ENCODE measurements at regions not wholly inside any gene's neighbourhood (a gene's known extent, or its start where the extent isn't known, plus 50 kb on each side); places are given as distances from the start of the nearest gene placed in this dataset.

DNA sequence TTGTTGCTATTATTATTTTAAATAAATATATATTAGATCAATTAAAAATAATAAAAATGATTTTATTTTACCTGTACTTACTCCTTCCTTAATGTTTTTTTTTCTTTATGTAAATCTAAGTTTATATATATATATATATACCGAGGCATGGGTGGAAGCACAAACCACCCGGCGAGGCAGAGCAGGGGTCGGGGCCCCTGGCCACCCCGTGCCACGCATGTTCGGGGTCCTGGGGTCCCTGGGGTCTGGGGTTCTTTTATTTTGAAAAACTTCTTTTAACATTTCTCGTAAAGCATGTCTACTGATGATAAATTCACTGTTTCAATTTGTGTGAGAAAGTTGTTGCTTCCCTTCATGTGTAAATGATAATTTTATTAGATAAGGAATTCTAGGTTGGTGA is 976.1 kb downstream of the REEP3 start:
- no peak overlapping the region for H3K4me3 Mint-ChIP-seq (ENCODE audit: unreplicated experiment)
- DNase-seq, result no peak
- no peaks in the 10 kb centered on the region for H3K36me3 Mint-ChIP-seq (ENCODE audit: insufficient read depth, unreplicated experiment)
- Histone ChIP-seq H3K9me3 (0 out of 2 replicates have a peak, but pooled peaks cover 3% of the 10 kb centered on the region), H3K27me3 (replicated peaks; ENCODE audit: control insufficient read depth, insufficient read depth, low read length) (no peaks in the 10 kb centered on the region), H3K4me1 (no peaks in the 10 kb centered on the region), H3K4me3 (ENCODE audit: low read depth, low read length) (no peak overlapping the region), H3K36me3 (ENCODE audit: control insufficient read depth, insufficient read depth, low read length) (no peaks in the 10 kb centered on the region)
- CTCF ChIA-PET, result no interaction called here
- no TSS peak for BruUV-seq (replicated peaks)
- TF ChIP-seq, protein P1, sequence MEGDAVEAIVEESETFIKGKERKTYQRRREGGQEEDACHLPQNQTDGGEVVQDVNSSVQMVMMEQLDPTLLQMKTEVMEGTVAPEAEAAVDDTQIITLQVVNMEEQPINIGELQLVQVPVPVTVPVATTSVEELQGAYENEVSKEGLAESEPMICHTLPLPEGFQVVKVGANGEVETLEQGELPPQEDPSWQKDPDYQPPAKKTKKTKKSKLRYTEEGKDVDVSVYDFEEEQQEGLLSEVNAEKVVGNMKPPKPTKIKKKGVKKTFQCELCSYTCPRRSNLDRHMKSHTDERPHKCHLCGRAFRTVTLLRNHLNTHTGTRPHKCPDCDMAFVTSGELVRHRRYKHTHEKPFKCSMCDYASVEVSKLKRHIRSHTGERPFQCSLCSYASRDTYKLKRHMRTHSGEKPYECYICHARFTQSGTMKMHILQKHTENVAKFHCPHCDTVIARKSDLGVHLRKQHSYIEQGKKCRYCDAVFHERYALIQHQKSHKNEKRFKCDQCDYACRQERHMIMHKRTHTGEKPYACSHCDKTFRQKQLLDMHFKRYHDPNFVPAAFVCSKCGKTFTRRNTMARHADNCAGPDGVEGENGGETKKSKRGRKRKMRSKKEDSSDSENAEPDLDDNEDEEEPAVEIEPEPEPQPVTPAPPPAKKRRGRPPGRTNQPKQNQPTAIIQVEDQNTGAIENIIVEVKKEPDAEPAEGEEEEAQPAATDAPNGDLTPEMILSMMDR (IDR thresholded peaks at IDR 0.05; ENCODE audit: insufficient read depth in 1 of 2, low read depth in 1 of 2, low read length in 1 of 2, severe bottlenecking in 1 of 2, unreplicated experiment in 1 of 2), result no peak
- H3K4me1 Mint-ChIP-seq (ENCODE audit: low read depth, unreplicated experiment), result no peaks in the 10 kb centered on the region
- H3K9me3 Mint-ChIP-seq (ENCODE audit: unreplicated experiment), result no peaks in the 10 kb centered on the region
- POLR2A ChIA-PET, result no interaction called here
- intact Hi-C loops (cut with micrococcal nuclease; ENCODE audit: unreplicated experiment), result no loop called here
- no peak overlapping the region for H3K27ac Mint-ChIP-seq (ENCODE audit: unreplicated experiment)
- H3K27me3 Mint-ChIP-seq (ENCODE audit: insufficient read depth, unreplicated experiment), result peaks cover 6% of the 10 kb centered on the region

DNA sequence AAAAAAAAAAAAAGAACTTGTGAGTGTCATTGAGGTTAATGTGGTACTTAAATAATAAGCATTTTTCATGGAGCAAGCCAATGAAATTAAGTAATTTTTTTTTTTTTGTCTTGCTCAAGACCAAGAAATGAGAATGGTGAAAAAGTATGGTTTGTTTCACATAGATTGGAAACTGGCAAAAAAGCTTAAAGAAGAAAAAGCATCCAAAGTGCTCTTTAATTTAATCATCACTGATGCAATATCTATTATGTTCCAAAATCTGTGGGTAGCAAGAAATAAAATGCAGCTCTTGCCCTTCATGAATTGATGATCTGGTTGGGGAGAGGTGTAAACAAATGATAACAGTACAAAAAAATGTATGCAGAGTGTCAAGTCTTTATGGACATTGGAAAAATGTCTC is 980.6 kb downstream of the REEP3 start:
- Histone ChIP-seq H3K4me3 (ENCODE audit: low read depth, low read length) (no peak overlapping the region), H3K4me1 (no peaks in the 10 kb centered on the region), H3K27me3 (replicated peaks; ENCODE audit: control insufficient read depth, insufficient read depth, low read length) (no peaks in the 10 kb centered on the region), H3K9me3 (0 out of 2 replicates have a peak, but pooled peaks cover 3% of the 10 kb centered on the region), H3K36me3 (ENCODE audit: control insufficient read depth, insufficient read depth, low read length) (no peaks in the 10 kb centered on the region)
- no peak for DNase-seq
- Mint-ChIP-seq H3K36me3 (ENCODE audit: insufficient read depth, unreplicated experiment) (no peaks in the 10 kb centered on the region), H3K27ac (ENCODE audit: unreplicated experiment) (no peak overlapping the region), H3K27me3 (ENCODE audit: insufficient read depth, unreplicated experiment) (peaks cover 5% of the 10 kb centered on the region), H3K4me3 (ENCODE audit: unreplicated experiment) (no peak overlapping the region), H3K4me1 (ENCODE audit: low read depth, unreplicated experiment) (no peaks in the 10 kb centered on the region), H3K9me3 (ENCODE audit: unreplicated experiment) (no peaks in the 10 kb centered on the region)
- TF ChIP-seq, protein P1 (IDR thresholded peaks at IDR 0.05; ENCODE audit: insufficient read depth in 1 of 2, low read depth in 1 of 2, low read length in 1 of 2, severe bottlenecking in 1 of 2, unreplicated experiment in 1 of 2), result no peak
- ChIA-PET CTCF (interaction anchor here (0.6 kb wide), 1 partner anchor 1399 kb away, joined by 4 read pairs; no protein-coding TSS in a partner anchor), POLR2A (no interaction called here)
- BruUV-seq (replicated peaks), result no TSS peak
- intact Hi-C loops (cut with micrococcal nuclease; ENCODE audit: unreplicated experiment), result no loop called here

DNA sequence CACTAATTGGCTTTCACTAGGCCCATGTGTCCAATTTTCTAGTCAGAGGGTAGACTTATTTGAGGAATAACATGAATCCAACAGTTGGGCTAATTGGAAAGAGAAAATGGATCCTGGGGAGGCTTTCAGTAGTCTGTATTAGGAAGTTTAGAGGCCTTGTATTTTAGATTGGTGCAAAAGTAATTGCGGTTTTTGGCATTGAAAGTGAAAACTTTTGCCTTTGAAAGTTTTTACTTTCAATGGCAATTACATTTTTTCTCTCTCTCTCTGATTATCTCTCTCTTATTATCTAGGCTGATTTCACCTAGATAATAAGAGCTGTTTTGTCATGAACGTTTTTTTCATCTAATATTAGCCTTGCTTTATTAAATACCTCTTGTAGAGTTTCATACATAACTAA is 981.7 kb downstream of the REEP3 start:
- Mint-ChIP-seq H3K27ac (ENCODE audit: unreplicated experiment) (no peak overlapping the region), H3K4me1 (ENCODE audit: low read depth, unreplicated experiment) (no peaks in the 10 kb centered on the region)

More for the DNA sequence above, 981.7 kb downstream of the REEP3 start:
- ChIA-PET CTCF (no interaction called here), POLR2A (no interaction called here)
- Histone ChIP-seq H3K36me3 (ENCODE audit: control insufficient read depth, insufficient read depth, low read length) (no peaks in the 10 kb centered on the region), H3K27me3 (replicated peaks; ENCODE audit: control insufficient read depth, insufficient read depth, low read length) (0 out of 2 replicates have a peak, but pooled peaks cover under 1% of the 10 kb centered on the region), H3K9me3 (0 out of 2 replicates have a peak, but pooled peaks cover 3% of the 10 kb centered on the region), H3K4me3 (ENCODE audit: low read depth, low read length) (no peak overlapping the region), H3K4me1 (no peaks in the 10 kb centered on the region)
- DNase-seq, result no peak
- Mint-ChIP-seq H3K9me3 (ENCODE audit: unreplicated experiment) (no peaks in the 10 kb centered on the region), H3K36me3 (ENCODE audit: insufficient read depth, unreplicated experiment) (no peaks in the 10 kb centered on the region), H3K27me3 (ENCODE audit: insufficient read depth, unreplicated experiment) (peaks cover under 1% of the 10 kb centered on the region), H3K4me3 (ENCODE audit: unreplicated experiment) (no peak overlapping the region)
- no TSS peak for BruUV-seq (replicated peaks)
- TF ChIP-seq, protein P1 (IDR thresholded peaks at IDR 0.05; ENCODE audit: insufficient read depth in 1 of 2, low read depth in 1 of 2, low read length in 1 of 2, severe bottlenecking in 1 of 2, unreplicated experiment in 1 of 2), result no peak
- intact Hi-C loops (cut with micrococcal nuclease; ENCODE audit: unreplicated experiment), result no loop called here

Data from Caco-2 (cell line).